H9 (cell line): ENCODE measurements at regions not wholly inside any gene's neighbourhood (a gene's known extent, or its start where the extent isn't known, plus 50 kb on each side); places are given as distances from the start of the nearest gene placed in this dataset.

ENCODE experiments used
- DNase-seq: peaks from one replicate; pipeline ENCODE4 v3.0.0-alpha.2; 2017
- H2AFZ ChIP-seq: one replicate; pipeline ENCODE4 v1.6.1; 2013; ENCODE audit warnings: mild to moderate bottlenecking, low read length, control low read depth, moderate library complexity
- H2AK5ac ChIP-seq: 2 replicates; pipeline ENCODE4 v1.6.1; 2013; ENCODE audit warnings: low read length, control low read depth, mixed read lengths; ENCODE audit not compliant: insufficient read length
- H2BK120ac ChIP-seq: one replicate; pipeline ENCODE4 v1.6.1; 2013; ENCODE audit warnings: low read depth, mild to moderate bottlenecking, low read length, control low read depth, inconsistent platforms; ENCODE audit not compliant: poor library complexity, severe bottlenecking
- H2BK12ac ChIP-seq: 2 replicates; pipeline ENCODE4 v1.6.1; 2013; ENCODE audit warnings: low read length, control low read depth, mixed read lengths, low read depth; ENCODE audit not compliant: insufficient read length
- H2BK15ac ChIP-seq: 2 replicates; pipeline ENCODE4 v1.6.1; 2013; ENCODE audit warnings: low read depth, low read length, control low read depth
- H2BK20ac ChIP-seq: one replicate; pipeline ENCODE4 v1.6.1; 2013; ENCODE audit warnings: low read depth, mild to moderate bottlenecking, low read length, control low read depth, inconsistent platforms; ENCODE audit not compliant: poor library complexity, severe bottlenecking
- H2BK5ac ChIP-seq: 2 replicates; pipeline ENCODE4 v1.6.1; 2013; ENCODE audit warnings: low read length, control low read depth, mixed read lengths; ENCODE audit not compliant: insufficient read length
- H3K14ac ChIP-seq: 2 replicates; pipeline ENCODE4 v1.6.1; 2013; ENCODE audit warnings: low read length, control low read depth; ENCODE audit not compliant: insufficient read depth
- H3K18ac ChIP-seq: 2 replicates; pipeline ENCODE4 v1.6.1; 2013; ENCODE audit warnings: low read depth, mild to moderate bottlenecking, mixed read lengths, low read length, control low read depth; ENCODE audit not compliant: insufficient read length
- H3K23ac ChIP-seq: 2 replicates; pipeline ENCODE4 v1.6.1; 2013; ENCODE audit warnings: low read length, control low read depth, mixed read lengths, low read depth; ENCODE audit not compliant: insufficient read length
- H3K23me2 ChIP-seq: 2 replicates; pipeline ENCODE4 v1.6.1; 2013; ENCODE audit warnings: low read depth, mild to moderate bottlenecking, mixed read lengths, low read length, control low read depth; ENCODE audit not compliant: insufficient read length, poor library complexity, severe bottlenecking
- H3K27ac ChIP-seq: 2 replicates; pipeline ENCODE4 v1.5.1; 2013; ENCODE audit warnings: low read length, control low read depth, mixed read lengths, low read depth; ENCODE audit not compliant: insufficient read length
- H3K27me3 ChIP-seq: 2 replicates; pipeline ENCODE4 v1.6.1; 2013; ENCODE audit warnings: low read length, control low read depth, inconsistent platforms; ENCODE audit not compliant: insufficient read depth
- H3K4ac ChIP-seq: 2 replicates; pipeline ENCODE4 v1.6.1; 2013; ENCODE audit warnings: low read depth, mild to moderate bottlenecking, control low read depth, inconsistent platforms, low read length, moderate library complexity
- H3K4me1 ChIP-seq: 2 replicates; pipeline ENCODE4 v1.6.1; 2013; ENCODE audit warnings: low read length, control low read depth, inconsistent platforms; ENCODE audit not compliant: insufficient read depth
- H3K4me2 ChIP-seq: 2 replicates; pipeline ENCODE4 v1.6.1; 2013; ENCODE audit warnings: low read length, control low read depth, mixed read lengths; ENCODE audit not compliant: insufficient read length, insufficient read depth
- H3K56ac ChIP-seq: 2 replicates; pipeline ENCODE4 v1.6.1; 2013; ENCODE audit warnings: low read depth, mild to moderate bottlenecking, mixed read lengths, low read length, control low read depth; ENCODE audit not compliant: insufficient read length
- H3K79me1 ChIP-seq: 2 replicates; pipeline ENCODE4 v1.6.1; 2013; ENCODE audit warnings: low read depth, mild to moderate bottlenecking, moderate library complexity, low read length, control low read depth, inconsistent platforms; ENCODE audit not compliant: insufficient read depth, poor library complexity, severe bottlenecking
- H3K79me2 ChIP-seq: 2 replicates; pipeline ENCODE4 v1.6.1; 2013; ENCODE audit warnings: low read length, control low read depth, inconsistent platforms; ENCODE audit not compliant: insufficient read depth
- H3K9ac ChIP-seq: 2 replicates; pipeline ENCODE4 v1.6.1; 2013; ENCODE audit warnings: low read length, control low read depth, mixed read lengths; ENCODE audit not compliant: insufficient read length; ENCODE audit errors: extremely low read depth
- H3K9me3 ChIP-seq: one replicate; pipeline ENCODE4 v1.6.1; 2013; ENCODE audit warnings: low read depth, low read length, inconsistent platforms; ENCODE audit not compliant: control insufficient read depth
- H3T11ph ChIP-seq: one replicate; pipeline ENCODE4 v1.6.1; 2013; ENCODE audit warnings: mild to moderate bottlenecking, low read length, control low read depth, inconsistent platforms
- H4K20me1 ChIP-seq: one replicate; pipeline ENCODE4 v1.6.1; 2013; ENCODE audit not compliant: control insufficient read depth, insufficient read length, insufficient read depth
- H4K5ac ChIP-seq: 2 replicates; pipeline ENCODE4 v1.6.1; 2013; ENCODE audit warnings: low read depth, mild to moderate bottlenecking, mixed read lengths, low read length, control low read depth; ENCODE audit not compliant: insufficient read length
- H4K8ac ChIP-seq: replicated peaks from 2 replicates; pipeline ENCODE4 v1.6.1; 2013; ENCODE audit warnings: low read length, control low read depth, mixed read lengths, low read depth; ENCODE audit not compliant: insufficient read length
- H4K91ac ChIP-seq: 2 replicates; pipeline ENCODE4 v1.6.1; 2013; ENCODE audit warnings: low read depth, mild to moderate bottlenecking, moderate library complexity, mixed read lengths, low read length, control low read depth; ENCODE audit not compliant: insufficient read length
- H3K27ac Mint-ChIP-seq, 3 experiments: 2 replicates in 2 of 3; 3 replicates in 1 of 3; pipeline ENCODE4 v1.8.0; 2020 to 2021; ENCODE audit warnings: mixed read lengths in 3 of 3, mild to moderate bottlenecking in 1 of 3, moderate library complexity in 1 of 3
- H3K27me3 Mint-ChIP-seq: 2 replicates; pipeline ENCODE4 v1.8.0; 2021; ENCODE audit warnings: low read depth, mild to moderate bottlenecking, moderate library complexity, mixed read lengths
- H3K36me3 Mint-ChIP-seq, 3 experiments: 2 replicates in 2 of 3; 3 replicates in 1 of 3; pipeline ENCODE4 v1.8.0; 2020 to 2021; ENCODE audit warnings: low read depth in 3 of 3, mixed read lengths in 3 of 3; ENCODE audit not compliant: insufficient read depth in 1 of 3
- H3K4me1 Mint-ChIP-seq, 2 experiments: 2 replicates each; pipeline ENCODE4 v1.8.0; 2020; ENCODE audit warnings: mixed read lengths in 2 of 2
- H3K4me3 Mint-ChIP-seq, 2 experiments: 2 replicates in 1 of 2; 3 replicates in 1 of 2; pipeline ENCODE4 v1.8.0; 2020 to 2021; ENCODE audit warnings: mild to moderate bottlenecking in 2 of 2, mixed read lengths in 2 of 2, moderate library complexity in 1 of 2
- H3K9me3 Mint-ChIP-seq, 2 experiments: 2 replicates in 1 of 2; 3 replicates in 1 of 2; pipeline ENCODE4 v1.8.0; 2020; ENCODE audit warnings: mild to moderate bottlenecking in 2 of 2, mixed read lengths in 2 of 2, moderate library complexity in 1 of 2
- WGBS: extraction: QIAGEN DNeasy Blood & Tissue Kit; methylation state at CpG from one replicate; pipeline ENCODE4 v1.1.7; 2013; ENCODE audit warnings: missing lambda C conversion rate, low lambda C conversion rate, mixed read lengths; ENCODE audit not compliant: insufficient read length; ENCODE audit errors: extremely low coverage; 5-methylcytosine and 5-hydroxymethylcytosine counted together
- TF ChIP-seq, protein P1 (sequence below): fragments of 200-600 bp; sonication (generic); conservative IDR thresholded peaks from 3 replicates; pipeline ENCODE4 v1.8.0; 2021; ENCODE audit warnings: antibody characterized with exemption, mild to moderate bottlenecking

DNA sequence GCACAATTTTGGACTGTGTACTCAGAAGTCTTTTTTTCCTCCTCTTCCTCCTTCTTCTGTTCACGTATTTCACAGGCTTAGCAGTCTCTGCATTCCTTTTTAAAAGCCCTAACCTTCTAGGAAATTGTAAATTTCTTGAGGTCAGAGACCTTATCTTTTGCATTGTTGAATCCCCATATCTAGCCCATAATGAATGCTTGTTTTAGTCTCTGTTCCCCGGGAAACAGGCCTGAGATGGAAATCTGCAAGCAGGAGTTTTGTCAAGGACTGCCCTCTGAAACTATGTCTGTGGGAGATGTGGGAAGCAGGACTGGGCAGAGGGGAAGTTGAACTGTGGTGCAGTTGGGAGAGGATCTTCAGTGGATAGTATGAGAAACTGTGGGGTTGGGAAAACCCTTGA is 272.2 kb upstream of the DAB1 start:
- no peak overlapping the region for H2AFZ ChIP-seq
- H2BK20ac ChIP-seq = no peak overlapping the region
- H3K4me2 ChIP-seq = no peak overlapping the region
- peaks cover 5% of the 10 kb centered on the region for H3K9me3 ChIP-seq
- H2BK5ac ChIP-seq = no peak overlapping the region
- Mint-ChIP-seq H3K27ac (no peak overlapping the region), H3K4me1 (peaks cover 0 to 3% of the 10 kb centered on the region in 2 experiments; a peak in 1 of 4 replicates), H3K4me3 (no peak overlapping the region), H3K27me3 (no peaks in the 10 kb centered on the region), H3K9me3 (peaks cover 24 to 28% of the 10 kb centered on the region in 2 experiments), H3K36me3 (peaks cover 8 to 23% (median 14%) of the 10 kb centered on the region in 3 experiments)
- TF ChIP-seq, protein P1, sequence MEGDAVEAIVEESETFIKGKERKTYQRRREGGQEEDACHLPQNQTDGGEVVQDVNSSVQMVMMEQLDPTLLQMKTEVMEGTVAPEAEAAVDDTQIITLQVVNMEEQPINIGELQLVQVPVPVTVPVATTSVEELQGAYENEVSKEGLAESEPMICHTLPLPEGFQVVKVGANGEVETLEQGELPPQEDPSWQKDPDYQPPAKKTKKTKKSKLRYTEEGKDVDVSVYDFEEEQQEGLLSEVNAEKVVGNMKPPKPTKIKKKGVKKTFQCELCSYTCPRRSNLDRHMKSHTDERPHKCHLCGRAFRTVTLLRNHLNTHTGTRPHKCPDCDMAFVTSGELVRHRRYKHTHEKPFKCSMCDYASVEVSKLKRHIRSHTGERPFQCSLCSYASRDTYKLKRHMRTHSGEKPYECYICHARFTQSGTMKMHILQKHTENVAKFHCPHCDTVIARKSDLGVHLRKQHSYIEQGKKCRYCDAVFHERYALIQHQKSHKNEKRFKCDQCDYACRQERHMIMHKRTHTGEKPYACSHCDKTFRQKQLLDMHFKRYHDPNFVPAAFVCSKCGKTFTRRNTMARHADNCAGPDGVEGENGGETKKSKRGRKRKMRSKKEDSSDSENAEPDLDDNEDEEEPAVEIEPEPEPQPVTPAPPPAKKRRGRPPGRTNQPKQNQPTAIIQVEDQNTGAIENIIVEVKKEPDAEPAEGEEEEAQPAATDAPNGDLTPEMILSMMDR = no peak
- H3K9ac ChIP-seq = no peak overlapping the region
- no peak overlapping the region for H2BK120ac ChIP-seq
- H3K18ac ChIP-seq = no peak overlapping the region
- no peak overlapping the region for H2AK5ac ChIP-seq
- H4K5ac ChIP-seq = no peak overlapping the region
- H3T11ph ChIP-seq = no peak overlapping the region
- no peak overlapping the region for H4K91ac ChIP-seq
- no CpG with 5 or more reads among the region's 2 CpGs for WGBS
- H3K27ac ChIP-seq = no peak overlapping the region
- no peak overlapping the region for H2BK15ac ChIP-seq
- H4K8ac ChIP-seq = no peak overlapping the region
- no peaks in the 10 kb centered on the region for H3K79me2 ChIP-seq
- DNase-seq = no peak
- H3K56ac ChIP-seq = no peak overlapping the region
- no peaks in the 10 kb centered on the region for H3K79me1 ChIP-seq
- H3K4ac ChIP-seq = no peak overlapping the region
- no peaks in the 10 kb centered on the region for H3K4me1 ChIP-seq
- no peak overlapping the region for H3K14ac ChIP-seq
- no peaks in the 10 kb centered on the region for H3K23me2 ChIP-seq
- no peak overlapping the region for H3K23ac ChIP-seq
- no peak overlapping the region for H2BK12ac ChIP-seq
- no peaks in the 10 kb centered on the region for H4K20me1 ChIP-seq
- H3K27me3 ChIP-seq = no peaks in the 10 kb centered on the region
